Tibial nerve (tissue), 4 donors: ENCODE measurements at regions not wholly inside any gene's neighbourhood (a gene's known extent, or its start where the extent isn't known, plus 50 kb on each side); places are given as distances from the start of the nearest gene placed in this dataset.

Experiments used
- DNase-seq, 2 donors: peaks; one replicate each; pipeline ENCODE4 v3.0.0-alpha.2; 2019; ENCODE audit warnings: low spot score in 2 of 2
- H3K27ac ChIP-seq, 4 donors: fragments of 200-600 bp; sonication (generic) in 3 of 4; one replicate each; pipeline ENCODE4 v1.5.1; 2017 to 2019; ENCODE audit warnings: mild to moderate bottlenecking in 1 of 4
- H3K27me3 ChIP-seq, 2 donors: fragments of 200-600 bp; sonication (generic) in 1 of 2; one replicate each; pipeline versions ENCODE4 v1.5.1 to v1.6.0; 2017 to 2019
- H3K36me3 ChIP-seq, 3 donors: fragments of 200-600 bp; sonication (generic); one replicate each; pipeline ENCODE4 v1.5.1; 2018 to 2019
- H3K4me1 ChIP-seq, 4 donors: fragments of 200-600 bp; sonication (generic) in 3 of 4; one replicate each; pipeline ENCODE4 v1.5.1; 2017 to 2019
- H3K4me3 ChIP-seq, 4 donors: fragments of 200-600 bp; sonication (generic) in 3 of 4; one replicate each; pipeline ENCODE4 v1.5.1; 2017 to 2019; ENCODE audit warnings: mild to moderate bottlenecking in 1 of 4, moderate library complexity in 1 of 4
- H3K9me3 ChIP-seq, 4 donors: fragments of 200-600 bp; sonication (generic) in 3 of 4; one replicate each; pipeline ENCODE4 v1.5.1; 2017 to 2019
- EP300 ChIP-seq, 2 donors: sonication (generic); formaldehyde crosslinking; IDR thresholded peaks; one replicate each; pipeline ENCODE4 v1.6.1; 2017; ENCODE audit warnings: antibody characterized with exemption in 2 of 2, mild to moderate bottlenecking in 1 of 2
- POLR2A ChIP-seq, 2 donors: fragments of 450-650 bp; IDR thresholded peaks; one replicate each; pipeline ENCODE4 v1.6.1; 2017; ENCODE audit warnings: antibody characterized with exemption in 2 of 2, mild to moderate bottlenecking in 2 of 2, moderate library complexity in 2 of 2
- WGBS, 2 donors: methylation state at CpG; one replicate each; pipeline ENCODE4 v1.1.5; 2018; 5-methylcytosine and 5-hydroxymethylcytosine counted together
- TF ChIP-seq, protein P1 (sequence below), 5 experiments: fragments of 200-600 bp in 3 of 5; fragments of 450-650 bp in 2 of 5; sonication (generic) in 3 of 5; IDR thresholded peaks; one replicate each; pipeline ENCODE4 v1.5.1; 2016 to 2019; ENCODE audit warnings: antibody characterized with exemption in 5 of 5, mild to moderate bottlenecking in 3 of 5, moderate library complexity in 2 of 5

GRCh38 chr1:37274938-37275631, 199.3 kb upstream of the ZC3H12A start:
- 64 to 72% methylated on average over 5 of the region's 5 CpGs for WGBS, 2 donors
- H3K9me3 ChIP-seq, result peaks cover 0 to 7% (median 0%) of the 10 kb centered on the region in 4 donors
- DNase-seq, result no peak
- H3K4me1 ChIP-seq, result no peaks in the 10 kb centered on the region
- no peak overlapping the region for H3K27ac ChIP-seq
- no peaks in the 10 kb centered on the region for H3K27me3 ChIP-seq
- H3K4me3 ChIP-seq, result no peak overlapping the region
- no peak for TF ChIP-seq EP300 (IDR thresholded peaks at IDR 0.05)
- TF ChIP-seq, protein P1, sequence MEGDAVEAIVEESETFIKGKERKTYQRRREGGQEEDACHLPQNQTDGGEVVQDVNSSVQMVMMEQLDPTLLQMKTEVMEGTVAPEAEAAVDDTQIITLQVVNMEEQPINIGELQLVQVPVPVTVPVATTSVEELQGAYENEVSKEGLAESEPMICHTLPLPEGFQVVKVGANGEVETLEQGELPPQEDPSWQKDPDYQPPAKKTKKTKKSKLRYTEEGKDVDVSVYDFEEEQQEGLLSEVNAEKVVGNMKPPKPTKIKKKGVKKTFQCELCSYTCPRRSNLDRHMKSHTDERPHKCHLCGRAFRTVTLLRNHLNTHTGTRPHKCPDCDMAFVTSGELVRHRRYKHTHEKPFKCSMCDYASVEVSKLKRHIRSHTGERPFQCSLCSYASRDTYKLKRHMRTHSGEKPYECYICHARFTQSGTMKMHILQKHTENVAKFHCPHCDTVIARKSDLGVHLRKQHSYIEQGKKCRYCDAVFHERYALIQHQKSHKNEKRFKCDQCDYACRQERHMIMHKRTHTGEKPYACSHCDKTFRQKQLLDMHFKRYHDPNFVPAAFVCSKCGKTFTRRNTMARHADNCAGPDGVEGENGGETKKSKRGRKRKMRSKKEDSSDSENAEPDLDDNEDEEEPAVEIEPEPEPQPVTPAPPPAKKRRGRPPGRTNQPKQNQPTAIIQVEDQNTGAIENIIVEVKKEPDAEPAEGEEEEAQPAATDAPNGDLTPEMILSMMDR (IDR thresholded peaks at IDR 0.05), result no peak
- no peak for TF ChIP-seq POLR2A (IDR thresholded peaks at IDR 0.05)
- no peaks in the 10 kb centered on the region for H3K36me3 ChIP-seq

DNA sequence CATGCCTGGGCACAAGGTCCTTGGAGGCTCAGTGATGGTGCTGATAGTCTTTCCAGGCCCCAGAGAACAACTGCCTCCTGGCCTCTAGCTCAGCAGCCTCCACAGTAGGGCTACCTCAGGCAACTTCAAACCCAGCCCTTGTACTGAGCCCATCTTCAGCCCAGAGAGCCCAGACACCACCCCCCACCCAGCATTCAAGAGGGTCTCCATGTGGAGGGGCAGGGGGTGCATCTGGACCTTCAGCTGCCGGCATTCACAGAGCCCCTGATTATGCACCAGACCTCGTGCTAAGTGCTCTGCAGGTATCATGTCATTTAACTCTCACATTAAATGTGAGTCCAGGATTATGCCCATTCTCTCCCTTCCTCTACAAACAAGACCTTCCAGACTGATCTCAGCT, 197.0 kb upstream of the ZC3H12A start:
- Histone ChIP-seq H3K27me3 (no peaks in the 10 kb centered on the region), H3K9me3 (peaks cover 0 to 13% (median 0%) of the 10 kb centered on the region in 4 donors), H3K36me3 (no peaks in the 10 kb centered on the region), H3K4me1 (no peaks in the 10 kb centered on the region), H3K4me3 (no peak overlapping the region), H3K27ac (no peak overlapping the region)
- WGBS, 2 donors, result 66 to 67% methylated on average over 2 of the region's 2 CpGs
- DNase-seq, result no peak
- TF ChIP-seq POLR2A (IDR thresholded peaks at IDR 0.05) (no peak), EP300 (IDR thresholded peaks at IDR 0.05) (no peak)
- TF ChIP-seq, protein P1 (IDR thresholded peaks at IDR 0.05), result no peak

- WGBS, 2 donors, result 65 to 68% methylated on average over 3 of the region's 3 CpGs
- DNase-seq, result no peak
- no peak overlapping the region for H3K27ac ChIP-seq
- no peaks in the 10 kb centered on the region for H3K27me3 ChIP-seq
- no peak overlapping the region for H3K4me3 ChIP-seq
- H3K4me1 ChIP-seq, result no peaks in the 10 kb centered on the region
- TF ChIP-seq POLR2A (IDR thresholded peaks at IDR 0.05), result no peak
- no peaks in the 10 kb centered on the region for H3K36me3 ChIP-seq
- H3K9me3 ChIP-seq, result peaks cover 0 to 13% (median 0%) of the 10 kb centered on the region in 4 donors
Measured at GRCh38 chr1:37281354-37281753, 193.0 kb upstream of the ZC3H12A start.

GRCh38 chr1:37282764-37283163, 191.6 kb upstream of the ZC3H12A start:
- DNase-seq, result no peak
- WGBS, 2 donors, result 29 to 39% methylated on average over 6 of the region's 6 CpGs
- no peaks in the 10 kb centered on the region for H3K27me3 ChIP-seq
- TF ChIP-seq, protein P1 (IDR thresholded peaks at IDR 0.05), result no peak
- TF ChIP-seq POLR2A (IDR thresholded peaks at IDR 0.05) (no peak), EP300 (IDR thresholded peaks at IDR 0.05) (no peak)
- no peak overlapping the region for H3K27ac ChIP-seq
- H3K4me3 ChIP-seq, result no peak overlapping the region
- peaks cover 0 to 13% (median 0%) of the 10 kb centered on the region in 4 donors for H3K9me3 ChIP-seq
- no peaks in the 10 kb centered on the region for H3K36me3 ChIP-seq
- H3K4me1 ChIP-seq, result no peaks in the 10 kb centered on the region

DNA sequence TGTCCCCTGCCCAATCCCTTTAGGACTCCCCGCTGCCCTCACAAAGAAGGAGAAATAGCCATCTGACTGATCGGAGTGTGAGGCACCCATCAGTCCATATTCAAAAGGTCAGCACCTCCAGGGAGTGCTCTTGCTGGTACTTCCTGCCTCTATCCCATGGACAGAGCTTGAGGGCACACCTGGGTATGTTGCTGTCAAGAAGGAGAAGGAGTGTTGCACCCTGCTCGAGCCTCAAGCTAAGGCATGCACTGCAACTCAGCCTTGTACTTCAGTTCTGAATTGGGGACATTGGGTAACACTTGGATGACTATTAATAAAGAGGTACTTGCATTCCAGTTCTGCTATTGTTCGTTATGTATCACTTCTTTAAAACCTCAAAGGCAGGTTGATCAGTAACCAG, 190.3 kb upstream of the ZC3H12A start:
- Histone ChIP-seq H3K9me3 (peaks cover 0 to 13% (median 0%) of the 10 kb centered on the region in 4 donors), H3K4me1 (no peaks in the 10 kb centered on the region), H3K4me3 (no peak overlapping the region), H3K27ac (no peak overlapping the region), H3K27me3 (no peaks in the 10 kb centered on the region), H3K36me3 (no peaks in the 10 kb centered on the region)
- TF ChIP-seq, protein P1 (IDR thresholded peaks at IDR 0.05), result no peak
- TF ChIP-seq EP300 (IDR thresholded peaks at IDR 0.05) (no peak), POLR2A (IDR thresholded peaks at IDR 0.05) (no peak)
- DNase-seq, result no peak
- WGBS, 2 donors, result 77 to 82% methylated on average over 4 of the region's 4 CpGs
